MM.1S (cell line): ENCODE measurements at regions not wholly inside any gene's neighbourhood (a gene's known extent, or its start where the extent isn't known, plus 50 kb on each side); places are given as distances from the start of the nearest gene placed in this dataset.

Experiments used
- DNase-seq: peaks from one replicate; pipeline ENCODE4 v3.0.0-alpha.2; 2015
- H2AFZ ChIP-seq: fragments of 300-600 bp; sonication (generic); 2 replicates; pipeline ENCODE4 v1.6.0; 2016; ENCODE audit warnings: antibody characterized with exemption, low read length
- H3F3A ChIP-seq: fragments of 300-600 bp; sonication (generic); 2 replicates; pipeline ENCODE4 v1.6.1; 2016; ENCODE audit warnings: mild to moderate bottlenecking, antibody characterized with exemption, low read length, moderate library complexity, mixed read lengths; ENCODE audit not compliant: insufficient read depth
- H3K27ac ChIP-seq: fragments of 300-600 bp; sonication (generic); 2 replicates; pipeline ENCODE4 v1.5.1; 2016; ENCODE audit warnings: mild to moderate bottlenecking, low read length
- H3K27me3 ChIP-seq: fragments of 300-600 bp; sonication (generic); replicated peaks from 2 replicates; pipeline ENCODE4 v1.6.0; 2016; ENCODE audit warnings: low read length; ENCODE audit not compliant: insufficient read depth
- H3K36me3 ChIP-seq: fragments of 300-600 bp; sonication (generic); replicated peaks from 2 replicates; pipeline ENCODE4 v1.6.1; 2016; ENCODE audit warnings: mild to moderate bottlenecking, low read length, mixed read lengths; ENCODE audit not compliant: insufficient read depth
- H3K4me1 ChIP-seq: fragments of 300-600 bp; sonication (generic); 2 replicates; pipeline ENCODE4 v1.6.1; 2016; ENCODE audit warnings: low read length, mixed read lengths
- H3K4me2 ChIP-seq: fragments of 300-600 bp; sonication (generic); 2 replicates; pipeline ENCODE4 v1.6.0; 2016; ENCODE audit warnings: low read depth, low read length
- H3K4me3 ChIP-seq: fragments of 300-600 bp; sonication (generic); 2 replicates; pipeline ENCODE4 v1.5.1; 2016; ENCODE audit warnings: low read length, mixed read lengths
- H3K79me2 ChIP-seq: fragments of 300-600 bp; sonication (generic); 2 replicates; pipeline ENCODE4 v1.6.1; 2016; ENCODE audit warnings: mixed run types, low read length, mixed read lengths
- H3K9ac ChIP-seq: fragments of 300-600 bp; sonication (generic); 2 replicates; pipeline ENCODE4 v1.6.1; 2016; ENCODE audit warnings: low read length, mixed read lengths
- H3K9me2 ChIP-seq: fragments of 300-600 bp; sonication (generic); replicated peaks from 2 replicates; pipeline ENCODE4 v1.6.1; 2016; ENCODE audit warnings: mild to moderate bottlenecking, low read length, mixed read lengths; ENCODE audit not compliant: insufficient read depth
- H3K9me3 ChIP-seq: fragments of 300-600 bp; sonication (generic); replicated peaks from 2 replicates; pipeline ENCODE4 v1.6.1; 2016; ENCODE audit warnings: mild to moderate bottlenecking, low read length, mixed read lengths; ENCODE audit not compliant: insufficient read depth
- H4K20me1 ChIP-seq: fragments of 300-600 bp; sonication (generic); 2 replicates; pipeline ENCODE4 v1.6.1; 2016; ENCODE audit warnings: mild to moderate bottlenecking, low read length, moderate library complexity, mixed read lengths; ENCODE audit not compliant: insufficient read depth
- CTCF ChIP-seq: fragments of 300-600 bp; sonication (generic); IDR thresholded peaks from 2 replicates; pipeline ENCODE4 v1.5.1; 2016; ENCODE audit warnings: antibody characterized with exemption, low read length, mixed read lengths
- EZH2 ChIP-seq: fragments of 300-600 bp; sonication (generic); optimal IDR thresholded peaks from 2 replicates; pipeline ENCODE3; 2017; ENCODE audit warnings: low read depth, mild to moderate bottlenecking, antibody characterized with exemption, low read length, mixed read lengths
- EZH2phosphoT487 ChIP-seq: fragments of 300-600 bp; sonication (generic); IDR thresholded peaks from 2 replicates; pipeline ENCODE4 v1.6.1; 2018; ENCODE audit warnings: antibody characterized with exemption, low read length

GRCh38 chr13:48908381-48909055, 67.2 kb upstream of the FNDC3A start:
- Histone ChIP-seq H3K27ac (no peak overlapping the region), H3K4me2 (no peak overlapping the region)
- no peak for TF ChIP-seq EZH2

GRCh38 chr13:48909056-48909389, 66.7 kb upstream of the FNDC3A start:
- H3K79me2 ChIP-seq = no peaks in the 10 kb centered on the region
- no peak overlapping the region for H2AFZ ChIP-seq
- no peak overlapping the region for H3K4me3 ChIP-seq
- H3K9ac ChIP-seq = no peak overlapping the region
- H3K27ac ChIP-seq = no peak overlapping the region
- H3F3A ChIP-seq = no peaks in the 10 kb centered on the region
- DNase-seq = no peak
- no peaks in the 10 kb centered on the region for H3K9me2 ChIP-seq
- TF ChIP-seq EZH2phosphoT487 (no peak), CTCF (no peak)
- H3K27me3 ChIP-seq = no peaks in the 10 kb centered on the region
- H3K9me3 ChIP-seq = no peaks in the 10 kb centered on the region
- H3K36me3 ChIP-seq = no peaks in the 10 kb centered on the region
- 0 out of 2 replicates have a peak, but pooled peaks cover 3% of the 10 kb centered on the region for H3K4me1 ChIP-seq
- no peak overlapping the region for H3K4me2 ChIP-seq
- no peaks in the 10 kb centered on the region for H4K20me1 ChIP-seq

More at GRCh38 chr13:48908381-48909055, 67.2 kb upstream of the FNDC3A start:
- no peak overlapping the region for H3K4me3 ChIP-seq
- H3K36me3 ChIP-seq = no peaks in the 10 kb centered on the region
- H3F3A ChIP-seq = no peaks in the 10 kb centered on the region
- no peaks in the 10 kb centered on the region for H3K9me3 ChIP-seq
- 0 out of 2 replicates have a peak, but pooled peaks cover 3% of the 10 kb centered on the region for H3K4me1 ChIP-seq
- no peak overlapping the region for H2AFZ ChIP-seq
- H4K20me1 ChIP-seq = no peaks in the 10 kb centered on the region
- no peaks in the 10 kb centered on the region for H3K9me2 ChIP-seq
- H3K79me2 ChIP-seq = no peaks in the 10 kb centered on the region
- no peaks in the 10 kb centered on the region for H3K27me3 ChIP-seq
- no peak overlapping the region for H3K9ac ChIP-seq
- no peak for DNase-seq

- no peak overlapping the region for H2AFZ ChIP-seq
Measured at GRCh38 chr13:48910686-48911085, 65.0 kb upstream of the FNDC3A start.

More at GRCh38 chr13:48910686-48911085, 65.0 kb upstream of the FNDC3A start:
- Histone ChIP-seq H3K4me2 (no peak overlapping the region), H3K4me3 (no peak overlapping the region), H3K4me1 (no peaks in the 10 kb centered on the region), H3K79me2 (no peaks in the 10 kb centered on the region), H4K20me1 (no peaks in the 10 kb centered on the region), H3K9me3 (no peaks in the 10 kb centered on the region), H3K36me3 (no peaks in the 10 kb centered on the region), H3K27me3 (no peaks in the 10 kb centered on the region), H3K9ac (no peak overlapping the region), H3K9me2 (no peaks in the 10 kb centered on the region), H3K27ac (no peak overlapping the region), H3F3A (no peaks in the 10 kb centered on the region)
- no peak for DNase-seq
- no peak for TF ChIP-seq CTCF
- TF ChIP-seq EZH2phosphoT487 = no peak
- TF ChIP-seq EZH2 = no peak
